Spinal cord (tissue), 9 donors: ENCODE measurements at regions not wholly inside any gene's neighbourhood (a gene's known extent, or its start where the extent isn't known, plus 50 kb on each side); places are given as distances from the start of the nearest gene placed in this dataset.

ENCODE experiments used
- DNase-seq, 6 donors: peaks; one replicate each; pipeline versions ENCODE4 v3.0.0 to v3.0.0-alpha.2; 2013 to 2015; ENCODE audit warnings: low spot score in 6 of 6, low read depth in 4 of 6
- H3K27ac ChIP-seq: one replicate; pipeline ENCODE4 v1.5.1; 2013; ENCODE audit warnings: low read depth, low read length, control low read depth
- H3K27me3 ChIP-seq: one replicate; pipeline ENCODE4 v1.6.1; 2013; ENCODE audit warnings: low read length; ENCODE audit not compliant: control insufficient read depth, insufficient read depth
- H3K36me3 ChIP-seq: one replicate; pipeline ENCODE4 v1.6.1; 2013; ENCODE audit warnings: low read length; ENCODE audit not compliant: control insufficient read depth, insufficient read depth
- H3K4me1 ChIP-seq: one replicate; pipeline ENCODE4 v1.6.1; 2013; ENCODE audit warnings: low read length; ENCODE audit not compliant: control insufficient read depth, insufficient read depth
- H3K4me3 ChIP-seq: one replicate; pipeline ENCODE4 v1.5.1; 2013; ENCODE audit warnings: low read depth, low read length, control low read depth
- H3K9me3 ChIP-seq: one replicate; pipeline ENCODE4 v1.6.1; 2013; ENCODE audit warnings: low read length; ENCODE audit not compliant: control insufficient read depth, insufficient read depth
- WGBS: methylation state at CpG from one replicate; pipeline ENCODE4 v1.1.5; 2013; ENCODE audit warnings: missing lambda C conversion rate; ENCODE audit not compliant: insufficient coverage; 5-methylcytosine and 5-hydroxymethylcytosine counted together
- donor health status: healthy.

- Histone ChIP-seq H3K27me3 (no peaks in the 10 kb centered on the region), H3K9me3 (no peaks in the 10 kb centered on the region), H3K4me1 (no peaks in the 10 kb centered on the region), H3K4me3 (no peak overlapping the region), H3K36me3 (no peaks in the 10 kb centered on the region), H3K27ac (no peak overlapping the region)
- WGBS: 100% methylated on average over 1 of the region's 4 CpGs
- DNase-seq: no peak
Observed at GRCh38 chr5:106843812-106844416, 826.8 kb downstream of the EFNA5 start.

GRCh38 chr5:106833517-106833916 is 837.2 kb downstream of the EFNA5 start:
- no peak overlapping the region for H3K27ac ChIP-seq
- no peaks in the 10 kb centered on the region for H3K27me3 ChIP-seq
- no peaks in the 10 kb centered on the region for H3K36me3 ChIP-seq
- no peaks in the 10 kb centered on the region for H3K4me1 ChIP-seq
- H3K4me3 ChIP-seq: no peak overlapping the region
- 67% methylated on average over 1 of the region's 3 CpGs for WGBS
- DNase-seq: peak in 1 of 6 donors; percentile 20
- H3K9me3 ChIP-seq: no peaks in the 10 kb centered on the region

GRCh38 chr5:106827061-106827460 is 843.7 kb downstream of the EFNA5 start:
- Histone ChIP-seq H3K4me1 (no peaks in the 10 kb centered on the region), H3K9me3 (no peaks in the 10 kb centered on the region), H3K27ac (no peak overlapping the region), H3K27me3 (no peaks in the 10 kb centered on the region), H3K4me3 (no peak overlapping the region), H3K36me3 (no peaks in the 10 kb centered on the region)
- no peak for DNase-seq
- WGBS: no CpG with 5 or more reads among the region's 1 CpG

- no peaks in the 10 kb centered on the region for H3K27me3 ChIP-seq
- H3K27ac ChIP-seq: no peak overlapping the region
- DNase-seq: no peak
- no peaks in the 10 kb centered on the region for H3K36me3 ChIP-seq
- H3K4me1 ChIP-seq: no peaks in the 10 kb centered on the region
- no CpG with 5 or more reads among the region's 2 CpGs for WGBS
- no peaks in the 10 kb centered on the region for H3K9me3 ChIP-seq
- no peak overlapping the region for H3K4me3 ChIP-seq
Observed at GRCh38 chr5:106825374-106825773, 845.4 kb downstream of the EFNA5 start.

- H3K36me3 ChIP-seq: no peaks in the 10 kb centered on the region
- H3K4me1 ChIP-seq: no peaks in the 10 kb centered on the region
- no peak overlapping the region for H3K27ac ChIP-seq
- no peak for DNase-seq
- H3K27me3 ChIP-seq: no peaks in the 10 kb centered on the region
- no CpG with 5 or more reads among the region's 1 CpG for WGBS
- H3K9me3 ChIP-seq: no peaks in the 10 kb centered on the region
- H3K4me3 ChIP-seq: no peak overlapping the region
Observed at GRCh38 chr5:106822851-106823250, 847.9 kb downstream of the EFNA5 start.

- H3K9me3 ChIP-seq: no peaks in the 10 kb centered on the region
- DNase-seq: no peak
- H3K27me3 ChIP-seq: no peaks in the 10 kb centered on the region
- H3K4me3 ChIP-seq: no peak overlapping the region
- 82% methylated on average over 2 of the region's 4 CpGs for WGBS
- no peaks in the 10 kb centered on the region for H3K36me3 ChIP-seq
- H3K27ac ChIP-seq: no peak overlapping the region
- no peaks in the 10 kb centered on the region for H3K4me1 ChIP-seq
Observed at GRCh38 chr5:106818552-106818951, 852.2 kb downstream of the EFNA5 start.

GRCh38 chr5:106814961-106815360 is 855.8 kb downstream of the EFNA5 start:
- Histone ChIP-seq H3K27me3 (no peaks in the 10 kb centered on the region), H3K27ac (no peak overlapping the region), H3K4me3 (no peak overlapping the region), H3K36me3 (no peaks in the 10 kb centered on the region), H3K4me1 (no peaks in the 10 kb centered on the region), H3K9me3 (no peaks in the 10 kb centered on the region)
- DNase-seq: peak in 1 of 6 donors; percentile 73
- WGBS: no CpG with 5 or more reads among the region's 2 CpGs

- WGBS: 80% methylated on average over 1 of the region's 3 CpGs
- no peak overlapping the region for H3K4me3 ChIP-seq
- DNase-seq: no peak
- no peaks in the 10 kb centered on the region for H3K9me3 ChIP-seq
- no peak overlapping the region for H3K27ac ChIP-seq
- H3K4me1 ChIP-seq: no peaks in the 10 kb centered on the region
- H3K27me3 ChIP-seq: no peaks in the 10 kb centered on the region
- no peaks in the 10 kb centered on the region for H3K36me3 ChIP-seq
Observed at GRCh38 chr5:106801554-106801953, 869.2 kb downstream of the EFNA5 start.

GRCh38 chr5:106797996-106798395 is 872.7 kb downstream of the EFNA5 start:
- H3K27ac ChIP-seq: no peak overlapping the region
- WGBS: no CpG with 5 or more reads among the region's 3 CpGs
- no peaks in the 10 kb centered on the region for H3K9me3 ChIP-seq
- no peak overlapping the region for H3K4me3 ChIP-seq
- peak in 1 of 6 donors; percentile 7 for DNase-seq
- H3K27me3 ChIP-seq: no peaks in the 10 kb centered on the region
- no peaks in the 10 kb centered on the region for H3K4me1 ChIP-seq
- H3K36me3 ChIP-seq: no peaks in the 10 kb centered on the region

GRCh38 chr5:106796081-106796480 is 874.7 kb downstream of the EFNA5 start:
- peak in 1 of 6 donors; percentile 13 for DNase-seq
- WGBS: 75% methylated on average over 1 of the region's 3 CpGs
- Histone ChIP-seq H3K36me3 (no peaks in the 10 kb centered on the region), H3K27me3 (no peaks in the 10 kb centered on the region), H3K4me1 (no peaks in the 10 kb centered on the region), H3K27ac (no peak overlapping the region), H3K4me3 (no peak overlapping the region), H3K9me3 (no peaks in the 10 kb centered on the region)
